ENCODE measurements at regions not wholly inside any gene's neighbourhood (a gene's known extent, or its start where the extent isn't known, plus 50 kb on each side); places are given as distances from the start of the nearest gene placed in this dataset.

DNA sequence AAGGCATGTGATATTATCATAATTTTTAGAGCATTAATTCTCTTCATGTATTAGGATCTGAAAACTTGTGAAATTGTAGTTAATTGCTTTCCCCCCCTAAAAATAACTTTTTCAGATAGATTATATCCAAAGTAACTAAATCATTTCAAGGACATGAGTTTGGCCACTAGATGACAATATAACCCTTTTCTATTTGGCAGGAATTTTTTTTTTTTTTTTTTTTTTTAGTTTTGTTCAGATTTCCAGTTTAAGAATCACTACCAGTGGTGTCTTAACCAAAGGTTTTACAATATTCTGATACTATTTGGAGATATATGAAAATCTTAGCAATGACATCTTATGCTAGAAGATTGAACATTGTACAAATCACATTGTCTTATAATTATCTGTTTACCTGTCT lies 370.8 kb downstream of the AMY1C start:
- TF ChIP-seq, protein P1, sequence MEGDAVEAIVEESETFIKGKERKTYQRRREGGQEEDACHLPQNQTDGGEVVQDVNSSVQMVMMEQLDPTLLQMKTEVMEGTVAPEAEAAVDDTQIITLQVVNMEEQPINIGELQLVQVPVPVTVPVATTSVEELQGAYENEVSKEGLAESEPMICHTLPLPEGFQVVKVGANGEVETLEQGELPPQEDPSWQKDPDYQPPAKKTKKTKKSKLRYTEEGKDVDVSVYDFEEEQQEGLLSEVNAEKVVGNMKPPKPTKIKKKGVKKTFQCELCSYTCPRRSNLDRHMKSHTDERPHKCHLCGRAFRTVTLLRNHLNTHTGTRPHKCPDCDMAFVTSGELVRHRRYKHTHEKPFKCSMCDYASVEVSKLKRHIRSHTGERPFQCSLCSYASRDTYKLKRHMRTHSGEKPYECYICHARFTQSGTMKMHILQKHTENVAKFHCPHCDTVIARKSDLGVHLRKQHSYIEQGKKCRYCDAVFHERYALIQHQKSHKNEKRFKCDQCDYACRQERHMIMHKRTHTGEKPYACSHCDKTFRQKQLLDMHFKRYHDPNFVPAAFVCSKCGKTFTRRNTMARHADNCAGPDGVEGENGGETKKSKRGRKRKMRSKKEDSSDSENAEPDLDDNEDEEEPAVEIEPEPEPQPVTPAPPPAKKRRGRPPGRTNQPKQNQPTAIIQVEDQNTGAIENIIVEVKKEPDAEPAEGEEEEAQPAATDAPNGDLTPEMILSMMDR (IDR thresholded peaks at IDR 0.05 in 4 of 5, conservative IDR thresholded peaks at IDR 0.05 in 1 of 5) = no peak
- no peak for TF ChIP-seq POLR2A (IDR thresholded peaks at IDR 0.05)
